DOHH2 (cell line): ENCODE measurements at regions not wholly inside any gene's neighbourhood (a gene's known extent, or its start where the extent isn't known, plus 50 kb on each side); places are given as distances from the start of the nearest gene placed in this dataset.
"Not testable (repeated sequence)": the region's sequence is repeated elsewhere in the genome, so short reads cannot be mapped to it uniquely, and the experiment has no call there.

ENCODE experiments used
- H3F3A ChIP-seq: fragments of 200-600 bp; sonication (generic), shearing (Covaris generic); 2 replicates; pipeline ENCODE4 v1.6.0; 2016; ENCODE audit warnings: antibody characterized with exemption, mild to moderate bottlenecking; ENCODE audit not compliant: control insufficient read depth, insufficient read depth
- H3K27ac ChIP-seq: fragments of 200-600 bp; sonication (generic); 2 replicates; pipeline ENCODE4 v1.5.1; 2014; ENCODE audit warnings: low read depth, mild to moderate bottlenecking, low read length, moderate library complexity
- H3K27me3 ChIP-seq: fragments of 200-600 bp; sonication (generic); 2 replicates; pipeline ENCODE4 v1.6.1; 2014; ENCODE audit warnings: mild to moderate bottlenecking, low read length, mixed read lengths; ENCODE audit not compliant: control insufficient read depth
- H3K36me3 ChIP-seq: fragments of 200-600 bp; sonication (generic); 2 replicates; pipeline ENCODE4 v1.6.1; 2014; ENCODE audit warnings: mild to moderate bottlenecking, low read length, moderate library complexity, mixed read lengths; ENCODE audit not compliant: control insufficient read depth
- H3K4me1 ChIP-seq: fragments of 200-600 bp; sonication (generic); 2 replicates; pipeline ENCODE4 v1.6.1; 2014; ENCODE audit warnings: mild to moderate bottlenecking, low read length, mixed read lengths; ENCODE audit not compliant: control insufficient read depth
- H3K4me2 ChIP-seq: fragments of 200-600 bp; sonication (generic); 2 replicates; pipeline ENCODE4 v1.6.0; 2014; ENCODE audit warnings: mild to moderate bottlenecking, low read length, moderate library complexity
- H3K4me3 ChIP-seq: fragments of 200-600 bp; sonication (generic); 2 replicates; pipeline ENCODE4 v1.5.1; 2014; ENCODE audit warnings: mild to moderate bottlenecking, low read length, mixed read lengths
- H3K79me2 ChIP-seq: fragments of 200-600 bp; sonication (generic); 2 replicates; pipeline ENCODE4 v1.6.1; 2014; ENCODE audit warnings: mild to moderate bottlenecking, low read length, mixed read lengths; ENCODE audit not compliant: control insufficient read depth
- H3K9me2 ChIP-seq: fragments of 200-600 bp; sonication (generic); replicated peaks from 2 replicates; pipeline ENCODE4 v1.6.1; 2014; ENCODE audit warnings: mild to moderate bottlenecking, low read length, mixed read lengths; ENCODE audit not compliant: control insufficient read depth
- H3K9me3 ChIP-seq: fragments of 200-600 bp; sonication (generic); 2 replicates; pipeline ENCODE4 v1.6.1; 2014; ENCODE audit warnings: antibody characterized with exemption, low read length, mixed read lengths; ENCODE audit not compliant: control insufficient read depth, insufficient read depth
- H4K20me1 ChIP-seq: fragments of 200-600 bp; sonication (generic); 2 replicates; pipeline ENCODE4 v1.6.0; 2014; ENCODE audit warnings: low read depth, mild to moderate bottlenecking, antibody characterized with exemption, low read length, moderate library complexity; ENCODE audit not compliant: control insufficient read depth, insufficient read depth
- EZH2phosphoT487 ChIP-seq: fragments of 200-600 bp; sonication (generic); IDR thresholded peaks from 2 replicates; pipeline ENCODE4 v1.6.1; 2017; ENCODE audit warnings: borderline replicate concordance, mild to moderate bottlenecking, antibody characterized with exemption, low read length, moderate library complexity, mixed read lengths
- TF ChIP-seq, protein P1 (sequence below): fragments of 200-600 bp; sonication (generic); IDR thresholded peaks from one replicate; pipeline ENCODE4 v1.5.1; 2014; ENCODE audit warnings: antibody characterized with exemption, mild to moderate bottlenecking, low read depth, low read length; ENCODE audit not compliant: poor library complexity, severe bottlenecking

DNA sequence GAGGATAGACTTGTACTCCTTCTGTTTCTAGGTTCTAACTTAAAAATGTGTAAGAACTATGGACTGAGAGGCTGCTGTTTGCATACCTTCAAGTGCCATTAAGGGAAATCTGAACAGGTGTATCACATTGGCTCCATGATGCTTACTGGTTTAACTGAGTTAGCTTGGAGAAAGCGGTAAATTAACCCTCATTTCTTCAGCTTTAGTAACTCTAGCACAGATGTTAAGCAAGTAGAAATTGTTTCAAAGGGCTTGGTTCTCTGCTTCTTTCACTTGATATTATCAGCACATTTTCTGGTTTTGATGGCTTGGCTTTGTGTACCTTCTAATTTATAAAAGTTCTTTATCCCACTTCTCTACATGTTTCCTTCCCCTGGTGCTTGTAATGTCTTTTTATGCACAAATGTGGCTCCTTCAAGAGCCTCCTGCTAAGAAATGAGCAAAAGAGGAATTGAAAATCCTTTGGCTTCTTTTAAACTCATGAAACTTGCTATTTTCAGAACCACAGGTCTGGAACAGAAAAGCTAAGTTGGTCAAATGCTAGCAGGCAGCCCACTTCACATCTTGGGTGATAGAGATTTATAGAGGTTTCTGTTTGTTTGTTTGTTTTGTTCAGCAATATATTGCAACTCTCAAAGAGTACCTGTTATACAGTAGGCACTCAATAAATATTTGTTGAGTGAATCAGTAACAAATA lies 249.9 kb upstream of the THUMPD2 start:
- Histone ChIP-seq H3K79me2 (no peaks in the 10 kb centered on the region), H3K9me2 (no peaks in the 10 kb centered on the region), H3K4me3 (peak overlapping the region; percentile 18), H3K36me3 (no peaks in the 10 kb centered on the region), H3K27me3 (no peaks in the 10 kb centered on the region), H4K20me1 (no peaks in the 10 kb centered on the region), H3F3A (peaks cover 6% of the 10 kb centered on the region), H3K4me2 (peak overlapping the region; percentile 51), H3K27ac (peak overlapping the region; percentile 56), H3K9me3 (peaks cover 4% of the 10 kb centered on the region; the same call in 1 of the 2 replicates), H3K4me1 (peaks cover 27% of the 10 kb centered on the region)
- TF ChIP-seq EZH2phosphoT487 = no peak
- TF ChIP-seq, protein P1, sequence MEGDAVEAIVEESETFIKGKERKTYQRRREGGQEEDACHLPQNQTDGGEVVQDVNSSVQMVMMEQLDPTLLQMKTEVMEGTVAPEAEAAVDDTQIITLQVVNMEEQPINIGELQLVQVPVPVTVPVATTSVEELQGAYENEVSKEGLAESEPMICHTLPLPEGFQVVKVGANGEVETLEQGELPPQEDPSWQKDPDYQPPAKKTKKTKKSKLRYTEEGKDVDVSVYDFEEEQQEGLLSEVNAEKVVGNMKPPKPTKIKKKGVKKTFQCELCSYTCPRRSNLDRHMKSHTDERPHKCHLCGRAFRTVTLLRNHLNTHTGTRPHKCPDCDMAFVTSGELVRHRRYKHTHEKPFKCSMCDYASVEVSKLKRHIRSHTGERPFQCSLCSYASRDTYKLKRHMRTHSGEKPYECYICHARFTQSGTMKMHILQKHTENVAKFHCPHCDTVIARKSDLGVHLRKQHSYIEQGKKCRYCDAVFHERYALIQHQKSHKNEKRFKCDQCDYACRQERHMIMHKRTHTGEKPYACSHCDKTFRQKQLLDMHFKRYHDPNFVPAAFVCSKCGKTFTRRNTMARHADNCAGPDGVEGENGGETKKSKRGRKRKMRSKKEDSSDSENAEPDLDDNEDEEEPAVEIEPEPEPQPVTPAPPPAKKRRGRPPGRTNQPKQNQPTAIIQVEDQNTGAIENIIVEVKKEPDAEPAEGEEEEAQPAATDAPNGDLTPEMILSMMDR = no peak

GRCh38 chr2:40027968-40028367 lies 248.9 kb upstream of the THUMPD2 start:
- no peaks in the 10 kb centered on the region for H3K79me2 ChIP-seq
- H3K9me2 ChIP-seq = no peaks in the 10 kb centered on the region
- H3F3A ChIP-seq = peaks cover 6% of the 10 kb centered on the region
- H3K36me3 ChIP-seq = no peaks in the 10 kb centered on the region
- no peak for TF ChIP-seq EZH2phosphoT487
- TF ChIP-seq, protein P1 = no peak
- H3K27ac ChIP-seq = no peak overlapping the region
- H3K4me3 ChIP-seq = no peak overlapping the region
- H3K9me3 ChIP-seq = no peaks in the 10 kb centered on the region
- peaks cover 27% of the 10 kb centered on the region for H3K4me1 ChIP-seq
- no peaks in the 10 kb centered on the region for H4K20me1 ChIP-seq
- H3K27me3 ChIP-seq = no peaks in the 10 kb centered on the region
- no peak overlapping the region for H3K4me2 ChIP-seq

DNA sequence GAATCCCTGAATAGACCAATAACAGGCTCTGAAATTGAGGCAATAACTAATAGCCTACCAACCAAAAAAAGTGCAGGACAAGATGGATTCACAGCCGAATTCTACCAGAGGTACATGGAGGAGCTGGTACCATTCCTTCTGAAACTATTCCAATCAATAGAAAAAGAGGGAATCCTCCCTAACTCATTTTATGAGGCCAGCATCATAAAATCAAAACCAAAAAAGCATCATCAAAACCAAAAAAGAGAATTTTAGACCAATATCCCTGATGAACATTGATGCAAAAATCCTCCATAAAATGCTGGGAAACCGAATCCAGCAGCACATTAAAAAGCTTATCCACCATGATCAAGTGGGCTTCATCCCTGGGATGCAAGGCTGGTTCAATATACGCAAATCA lies 246.2 kb upstream of the THUMPD2 start:
- H3F3A ChIP-seq, H4K20me1 ChIP-seq, H3K36me3 ChIP-seq, H3K79me2 ChIP-seq, H3K9me2 ChIP-seq, H3K27ac ChIP-seq, H3K4me3 ChIP-seq, H3K4me2 ChIP-seq, H3K27me3 ChIP-seq: not testable (repeated sequence)
- peaks cover 26% of the 10 kb centered on the region for H3K4me1 ChIP-seq
- peaks cover 12% of the 10 kb centered on the region; the same call in 1 of the 2 replicates for H3K9me3 ChIP-seq

GRCh38 chr2:40020997-40021396 lies 241.9 kb upstream of the THUMPD2 start:
- H3K9me2 ChIP-seq = no peaks in the 10 kb centered on the region
- TF ChIP-seq, protein P1 = no peak
- no peak for TF ChIP-seq EZH2phosphoT487
- H3K27ac ChIP-seq = no peak overlapping the region
- H3K36me3 ChIP-seq = no peaks in the 10 kb centered on the region
- no peaks in the 10 kb centered on the region for H3F3A ChIP-seq
- H3K27me3 ChIP-seq = no peaks in the 10 kb centered on the region
- no peaks in the 10 kb centered on the region for H3K4me1 ChIP-seq
- no peaks in the 10 kb centered on the region for H3K79me2 ChIP-seq
- H3K9me3 ChIP-seq = peaks cover 12% of the 10 kb centered on the region; the same call in 1 of the 2 replicates
- H3K4me3 ChIP-seq = no peak overlapping the region
- no peak overlapping the region for H3K4me2 ChIP-seq
- H4K20me1 ChIP-seq = no peaks in the 10 kb centered on the region
